ENCODE measurements at regions not wholly inside any gene's neighbourhood (a gene's known extent, or its start where the extent isn't known, plus 50 kb on each side); places are given as distances from the start of the nearest gene placed in this dataset.

DNA sequence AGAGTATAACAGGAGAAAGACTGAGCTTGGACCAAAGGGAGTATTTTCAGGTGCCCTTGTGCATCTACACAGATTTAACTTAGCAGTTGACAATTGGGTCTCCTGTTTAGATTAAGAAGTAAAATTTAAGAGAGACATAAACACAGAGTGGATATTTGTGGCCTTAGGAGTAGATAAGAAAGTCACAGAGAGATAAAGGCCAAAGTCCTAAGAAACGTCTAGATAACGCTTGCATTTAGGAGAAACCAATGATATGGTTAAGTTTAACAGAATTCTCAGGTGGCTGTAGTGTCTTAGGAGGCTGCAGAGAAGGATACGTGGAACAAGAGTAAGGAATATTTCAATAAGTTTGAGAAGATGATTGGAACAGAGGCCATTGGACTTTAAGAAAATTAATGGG, 155.0 kb upstream of the DAB2 start:
- TF ChIP-seq, protein P1, sequence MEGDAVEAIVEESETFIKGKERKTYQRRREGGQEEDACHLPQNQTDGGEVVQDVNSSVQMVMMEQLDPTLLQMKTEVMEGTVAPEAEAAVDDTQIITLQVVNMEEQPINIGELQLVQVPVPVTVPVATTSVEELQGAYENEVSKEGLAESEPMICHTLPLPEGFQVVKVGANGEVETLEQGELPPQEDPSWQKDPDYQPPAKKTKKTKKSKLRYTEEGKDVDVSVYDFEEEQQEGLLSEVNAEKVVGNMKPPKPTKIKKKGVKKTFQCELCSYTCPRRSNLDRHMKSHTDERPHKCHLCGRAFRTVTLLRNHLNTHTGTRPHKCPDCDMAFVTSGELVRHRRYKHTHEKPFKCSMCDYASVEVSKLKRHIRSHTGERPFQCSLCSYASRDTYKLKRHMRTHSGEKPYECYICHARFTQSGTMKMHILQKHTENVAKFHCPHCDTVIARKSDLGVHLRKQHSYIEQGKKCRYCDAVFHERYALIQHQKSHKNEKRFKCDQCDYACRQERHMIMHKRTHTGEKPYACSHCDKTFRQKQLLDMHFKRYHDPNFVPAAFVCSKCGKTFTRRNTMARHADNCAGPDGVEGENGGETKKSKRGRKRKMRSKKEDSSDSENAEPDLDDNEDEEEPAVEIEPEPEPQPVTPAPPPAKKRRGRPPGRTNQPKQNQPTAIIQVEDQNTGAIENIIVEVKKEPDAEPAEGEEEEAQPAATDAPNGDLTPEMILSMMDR (IDR thresholded peaks at IDR 0.05): no peak
- no peak for TF ChIP-seq POLR2A (IDR thresholded peaks at IDR 0.05)

All from uterus (tissue), 2 donors.